A673 (cell line): ENCODE measurements at regions not wholly inside any gene's neighbourhood (a gene's known extent, or its start where the extent isn't known, plus 50 kb on each side); places are given as distances from the start of the nearest gene placed in this dataset.

Experiments used
- CTCF ChIP-seq: fragments of 300-800, 200-600 bp; sonication (generic); conservative IDR thresholded peaks from 2 replicates; pipeline ENCODE4 v1.5.1; 2017; ENCODE audit warnings: low read depth, mild to moderate bottlenecking, antibody characterized with exemption, low read length, moderate library complexity, mixed read lengths
- EZH2 ChIP-seq: fragments of 200-600 bp; sonication (generic); IDR thresholded peaks from 2 replicates; pipeline ENCODE4 v1.6.1; 2017; ENCODE audit warnings: borderline replicate concordance, low read depth, mild to moderate bottlenecking, mixed read lengths, antibody characterized with exemption, low read length; ENCODE audit not compliant: poor library complexity, severe bottlenecking

- TF ChIP-seq CTCF (no peak), EZH2 (no peak)
These were observed 162.4 kb upstream of the FMR1 start for GRCh38 chrX:147749308-147749707.
